IMR-90 (cell line): ENCODE measurements at regions not wholly inside any gene's neighbourhood (a gene's known extent, or its start where the extent isn't known, plus 50 kb on each side); places are given as distances from the start of the nearest gene placed in this dataset.

Experiments used
- ATAC-seq: fragments of 200-7000 bp; cut with Tn5 transposase; 2 replicates; pipeline ENCODE4 v1.9.1; 2020; ENCODE audit warnings: low read depth, mild to moderate bottlenecking, moderate library complexity
- BruUV-seq: library from RNA; stranded (reverse); fragments of 400-500 nt; replicated peaks from 2 replicates; lab custom pipeline; 2021; lab: Mats Ljungman, UMichigan
- CTCF ChIA-PET: fragments of 300-600 bp; formaldehyde crosslinking; extraction: SDS; loops from one replicate; lab custom pipeline; 2021; ENCODE audit warnings: antibody characterized with exemption; lab: Yijun Ruan, JAX
- POLR2A ChIA-PET: fragments of 300-600 bp; sonication (Branson Sonifier 250); formaldehyde crosslinking; loops from one replicate; lab custom pipeline; 2022; ENCODE audit warnings: antibody characterized with exemption; ENCODE audit not compliant: unreplicated experiment; lab: Charles Lee
- DNase-seq: peaks from one replicate; pipeline ENCODE4 v3.0.0; 2013
- H2AFZ ChIP-seq: replicated peaks from 2 replicates; pipeline ENCODE3; 2013; ENCODE audit warnings: low read length, mild to moderate bottlenecking; ENCODE audit not compliant: poor library complexity
- H2AK5ac ChIP-seq: 2 replicates; pipeline ENCODE4 v1.6.1; 2013; ENCODE audit warnings: low read depth, low read length, inconsistent platforms
- H2AK9ac ChIP-seq: replicated peaks from 2 replicates; pipeline ENCODE3; 2013; ENCODE audit warnings: mild to moderate bottlenecking, low read depth, low read length, moderate library complexity; ENCODE audit not compliant: poor library complexity
- H2BK120ac ChIP-seq: 2 replicates; pipeline ENCODE4 v1.6.1; 2013; ENCODE audit warnings: low read depth, low read length, inconsistent platforms
- H2BK15ac ChIP-seq: 3 replicates; pipeline ENCODE4 v1.6.1; 2013; ENCODE audit warnings: low read depth, low read length, inconsistent platforms
- H2BK20ac ChIP-seq: 2 replicates; pipeline ENCODE4 v1.6.1; 2013; ENCODE audit warnings: low read depth, mild to moderate bottlenecking, inconsistent platforms, low read length, moderate library complexity
- H2BK5ac ChIP-seq: 2 replicates; pipeline ENCODE4 v1.6.1; 2013; ENCODE audit warnings: mild to moderate bottlenecking, low read depth, low read length, inconsistent platforms; ENCODE audit not compliant: poor library complexity, severe bottlenecking
- H3K14ac ChIP-seq: replicated peaks from 2 replicates; pipeline ENCODE4 v1.6.1; 2013; ENCODE audit warnings: low read depth, low read length, inconsistent platforms
- H3K18ac ChIP-seq: 2 replicates; pipeline ENCODE4 v1.6.1; 2013; ENCODE audit warnings: low read depth, low read length, control low read depth
- H3K23ac ChIP-seq: 2 replicates; pipeline ENCODE4 v1.6.1; 2013; ENCODE audit warnings: low read depth, low read length, inconsistent platforms
- H3K27ac ChIP-seq: 2 replicates; pipeline ENCODE4 v1.5.1; 2013; ENCODE audit warnings: mild to moderate bottlenecking, control low read depth, low read length; ENCODE audit not compliant: insufficient read depth
- H3K27me3 ChIP-seq: 2 replicates; pipeline ENCODE4 v1.6.1; 2013; ENCODE audit warnings: low read length; ENCODE audit not compliant: control insufficient read depth, insufficient read depth
- H3K36me3 ChIP-seq: 2 replicates; pipeline ENCODE4 v1.6.1; 2013; ENCODE audit warnings: low read length, mixed read lengths; ENCODE audit not compliant: control insufficient read depth, insufficient read depth
- H3K4ac ChIP-seq: 2 replicates; pipeline ENCODE4 v1.6.1; 2013; ENCODE audit warnings: low read depth, low read length, inconsistent platforms
- H3K4me1 ChIP-seq: 2 replicates; pipeline ENCODE4 v1.6.1; 2013; ENCODE audit warnings: low read length, mixed read lengths; ENCODE audit not compliant: control insufficient read depth, insufficient read depth
- H3K4me2 ChIP-seq: 2 replicates; pipeline ENCODE4 v1.6.1; 2013; ENCODE audit warnings: low read depth, mild to moderate bottlenecking, control low read depth, low read length, moderate library complexity
- H3K4me3 ChIP-seq: 2 replicates; pipeline ENCODE4 v1.5.1; 2013; ENCODE audit warnings: low read depth, mild to moderate bottlenecking, control low read depth, low read length, moderate library complexity; ENCODE audit not compliant: insufficient read depth
- H3K56ac ChIP-seq: 2 replicates; pipeline ENCODE4 v1.6.1; 2013; ENCODE audit warnings: low read length, inconsistent platforms; ENCODE audit not compliant: insufficient read depth; ENCODE audit errors: extremely low read depth
- H3K79me1 ChIP-seq, 2 experiments: 2 replicates each; pipeline ENCODE4 v1.6.1; 2013; ENCODE audit warnings: low read length in 2 of 2, inconsistent platforms in 1 of 2, low read depth in 1 of 2
- H3K9ac ChIP-seq: 2 replicates; pipeline ENCODE4 v1.6.1; 2013; ENCODE audit warnings: low read depth, low read length, control low read depth
- H3K9me1 ChIP-seq: 2 replicates; pipeline ENCODE4 v1.6.1; 2013; ENCODE audit warnings: low read length, inconsistent platforms; ENCODE audit not compliant: insufficient read depth
- H3K9me3 ChIP-seq: 2 replicates; pipeline ENCODE4 v1.6.1; 2013; ENCODE audit warnings: low read length; ENCODE audit not compliant: control insufficient read depth, insufficient read depth
- H4K20me1 ChIP-seq: 2 replicates; pipeline ENCODE4 v1.6.1; 2013; ENCODE audit warnings: low read length, inconsistent platforms; ENCODE audit not compliant: insufficient read depth
- H4K5ac ChIP-seq: 2 replicates; pipeline ENCODE4 v1.6.1; 2013; ENCODE audit warnings: mild to moderate bottlenecking, low read depth, low read length, control low read depth
- H4K8ac ChIP-seq, 2 experiments: 2 replicates each; pipeline ENCODE4 v1.6.1; 2013; ENCODE audit warnings: low read depth in 2 of 2, low read length in 2 of 2, control low read depth in 1 of 2, inconsistent platforms in 1 of 2
- H4K91ac ChIP-seq: 2 replicates; pipeline ENCODE4 v1.6.1; 2013; ENCODE audit warnings: low read depth, low read length, inconsistent platforms; ENCODE audit not compliant: insufficient read depth
- CHD1 ChIP-seq: IDR thresholded peaks from 2 replicates; pipeline ENCODE4 v1.6.1; 2012; ENCODE audit warnings: low read depth, low read length, improper control_type of control experiment
- MAZ ChIP-seq: IDR thresholded peaks from 2 replicates; pipeline ENCODE4 v1.6.1; 2012; ENCODE audit warnings: low read depth, mild to moderate bottlenecking, low read length, improper control_type of control experiment, moderate library complexity, borderline replicate concordance
- NFE2L2 ChIP-seq: fragments of 150-350 bp; IDR thresholded peaks from 2 replicates; pipeline ENCODE4 v1.6.1; 2016; ENCODE audit warnings: low read depth, mild to moderate bottlenecking, low read length
- RFX5 ChIP-seq: IDR thresholded peaks from 2 replicates; pipeline ENCODE4 v1.8.0; 2012; ENCODE audit warnings: low read depth, mild to moderate bottlenecking, low read length, moderate library complexity
- WGBS, 2 experiments: methylation state at CpG; one replicate each; pipeline versions ENCODE4 v1.1.5 to v1.1.7; 2013; ENCODE audit warnings: missing lambda C conversion rate in 2 of 2; ENCODE audit not compliant: insufficient read length in 1 of 2; ENCODE audit errors: extremely low coverage in 2 of 2; 5-methylcytosine and 5-hydroxymethylcytosine counted together
- dilution Hi-C: fragments of 300-500 bp; cut with HindIII; formaldehyde crosslinking; loops from one replicate; pipeline ENCODE4 v1.14.3; 2018; ENCODE audit warnings: low sequenced_read_pairs; ENCODE audit not compliant: unreplicated experiment
- in situ Hi-C: fragments of 300-500 bp; cut with MboI; formaldehyde crosslinking; loops from 3 replicates; pipeline ENCODE4 v1.14.3; 2019; ENCODE audit warnings: low sequenced_read_pairs, inconsistent platforms, mixed read lengths
- intact Hi-C: fragments of 100-400 bp; cut with micrococcal nuclease; formaldehyde crosslinking; loops from 2 replicates; pipeline ENCODE4 v1.10.0; 2022
- TF ChIP-seq, protein P1 (sequence below): fragments of 150-350 bp; IDR thresholded peaks from 2 replicates; pipeline ENCODE4 v1.6.1; 2017; ENCODE audit warnings: mild to moderate bottlenecking, antibody characterized with exemption, low read length, low read depth

DNA sequence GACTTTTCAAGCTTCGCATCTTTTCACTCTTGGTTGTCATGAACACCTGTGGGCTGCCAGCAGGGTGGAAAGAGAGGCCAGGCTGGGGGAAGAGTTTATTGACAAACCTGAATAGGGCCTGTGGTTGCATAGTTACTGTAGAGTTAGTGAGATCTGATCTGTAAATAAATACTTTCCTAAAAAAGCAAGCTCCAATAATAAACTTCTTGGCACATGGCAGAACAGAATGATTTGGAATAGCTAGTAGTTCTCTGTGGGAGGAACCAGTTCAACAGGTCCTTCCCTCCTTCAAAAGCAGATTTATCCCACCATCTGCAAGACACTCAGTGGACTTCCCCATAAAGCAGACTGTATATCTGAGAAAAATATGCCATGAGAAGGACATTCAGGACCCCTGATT, 445.0 kb downstream of the HACE1 start:
- no peak overlapping the region for H2AFZ ChIP-seq
- no peak overlapping the region for H4K8ac ChIP-seq
- no peak overlapping the region for H4K91ac ChIP-seq
- H3K56ac ChIP-seq = no peak overlapping the region
- no peak overlapping the region for H2BK15ac ChIP-seq
- ChIA-PET CTCF (no interaction called here), POLR2A (no interaction called here)
- no peak overlapping the region for H4K5ac ChIP-seq
- no peak overlapping the region for H3K4ac ChIP-seq
- ATAC-seq = no peak
- H2BK5ac ChIP-seq = no peak overlapping the region
- H3K27me3 ChIP-seq = no peaks in the 10 kb centered on the region
- H3K23ac ChIP-seq = no peak overlapping the region
- H3K36me3 ChIP-seq = no peaks in the 10 kb centered on the region
- H2BK120ac ChIP-seq = no peak overlapping the region
- intact Hi-C loops (loop anchor here (10.0 kb wide), 1 partner anchor 1000 kb away; no protein-coding TSS in a partner anchor), dilution Hi-C loops (no loop called here), in situ Hi-C loops (no loop called here)
- no peaks in the 10 kb centered on the region for H3K4me1 ChIP-seq
- peaks cover 20% of the 10 kb centered on the region; the same call in 1 of the 2 replicates for H3K9me3 ChIP-seq
- H4K20me1 ChIP-seq = no peaks in the 10 kb centered on the region
- no peak overlapping the region for H2AK9ac ChIP-seq
- H3K9ac ChIP-seq = no peak overlapping the region
- no TSS peak for BruUV-seq
- no peak for TF ChIP-seq NFE2L2
- TF ChIP-seq, protein P1, sequence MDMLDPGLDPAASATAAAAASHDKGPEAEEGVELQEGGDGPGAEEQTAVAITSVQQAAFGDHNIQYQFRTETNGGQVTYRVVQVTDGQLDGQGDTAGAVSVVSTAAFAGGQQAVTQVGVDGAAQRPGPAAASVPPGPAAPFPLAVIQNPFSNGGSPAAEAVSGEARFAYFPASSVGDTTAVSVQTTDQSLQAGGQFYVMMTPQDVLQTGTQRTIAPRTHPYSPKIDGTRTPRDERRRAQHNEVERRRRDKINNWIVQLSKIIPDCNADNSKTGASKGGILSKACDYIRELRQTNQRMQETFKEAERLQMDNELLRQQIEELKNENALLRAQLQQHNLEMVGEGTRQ = no peak
- no peak for TF ChIP-seq MAZ
- no peak for TF ChIP-seq RFX5
- no peak for TF ChIP-seq CHD1
- no peak overlapping the region for H2BK20ac ChIP-seq
- WGBS, 2 experiments = no CpG with 5 or more reads among the region's 1 CpG
- H3K4me2 ChIP-seq = no peak overlapping the region
- H3K4me3 ChIP-seq = no peak overlapping the region
- H2AK5ac ChIP-seq = no peak overlapping the region
- no peak overlapping the region for H3K14ac ChIP-seq
- H3K9me1 ChIP-seq = no peaks in the 10 kb centered on the region
- DNase-seq = no peak
- no peaks in the 10 kb centered on the region for H3K79me1 ChIP-seq
- H3K18ac ChIP-seq = no peak overlapping the region
- no peak overlapping the region for H3K27ac ChIP-seq
